ENCODE measurements at regions not wholly inside any gene's neighbourhood (a gene's known extent, or its start where the extent isn't known, plus 50 kb on each side); places are given as distances from the start of the nearest gene placed in this dataset.

DNA sequence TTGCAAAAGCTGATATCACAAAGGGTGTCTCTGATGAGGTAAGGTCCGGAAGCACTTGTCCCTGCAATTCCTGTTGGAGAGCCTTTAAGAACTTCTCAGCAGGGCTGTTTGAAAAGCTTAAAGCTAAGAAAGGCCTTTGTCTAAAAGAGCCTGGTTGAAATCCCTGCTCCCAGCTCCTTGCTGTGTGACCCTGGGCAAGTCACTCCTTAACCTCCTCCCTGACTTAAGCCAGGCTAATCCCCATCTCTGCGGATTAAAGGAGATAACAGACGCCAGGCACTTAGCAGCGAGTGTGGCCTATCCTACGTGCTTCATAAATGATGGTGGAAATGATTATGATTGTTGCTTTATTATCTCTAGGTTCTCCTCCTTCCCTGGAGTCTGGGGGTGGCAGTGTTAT lies 368.0 kb upstream of the RBFOX1 start:
- no peak for TF ChIP-seq CTCF (IDR thresholded peaks at IDR 0.05; ENCODE audit: low read depth, low read length, poor library complexity, severe bottlenecking)
- no peak for TF ChIP-seq EZH2phosphoT487 (IDR thresholded peaks at IDR 0.05; ENCODE audit: borderline replicate concordance, low read length)
